HCT116 (cell line): ENCODE measurements at regions not wholly inside any gene's neighbourhood (a gene's known extent, or its start where the extent isn't known, plus 50 kb on each side); places are given as distances from the start of the nearest gene placed in this dataset.

Source experiments
- ATAC-seq: fragments of 200-7000 bp; cut with Tn5 transposase; 2 replicates; pipeline ENCODE4 v1.9.1; 2020; ENCODE audit warnings: mild to moderate bottlenecking, moderate library complexity
- BruUV-seq: library from RNA; stranded (reverse); fragments of 400-500 nt; replicated peaks from 2 replicates; lab custom pipeline; 2021; lab: Mats Ljungman, UMichigan
- CTCF ChIA-PET: fragments of 300-600 bp; sonication (Branson Sonifier 250); formaldehyde crosslinking; loops from one replicate; lab custom pipeline; 2021; ENCODE audit warnings: antibody characterized with exemption; lab: Charles Lee
- POLR2A ChIA-PET: fragments of 300-600, 350-600 bp; sonication (Branson Sonifier 250); formaldehyde crosslinking; loops from one replicate; lab custom pipeline; 2021; ENCODE audit warnings: antibody characterized with exemption; lab: Charles Lee
- RAD21 ChIA-PET, 2 experiments: fragments of 300-600 bp; sonication (Branson Sonifier 250); formaldehyde crosslinking; loops; one replicate each; lab custom pipeline; 2023; ENCODE audit warnings: low total read pairs in 2 of 2; ENCODE audit not compliant: uncharacterized antibody in 2 of 2, unreplicated experiment in 2 of 2, low non-redundant PET in 1 of 2; lab: Charles Lee
- DNase-seq: peaks from one replicate; pipeline ENCODE4 v3.0.0-alpha.2; 2010; ENCODE audit warnings: low read depth, low spot score
- H2AFZ ChIP-seq: fragments of 200-600 bp; shearing (Covaris generic), sonication (generic); 2 replicates; pipeline ENCODE4 v1.6.1; 2017; ENCODE audit warnings: low read depth, mixed run types, mixed read lengths, antibody characterized with exemption, low read length; ENCODE audit not compliant: poor library complexity, severe bottlenecking
- H3K27ac ChIP-seq: 2 replicates; pipeline ENCODE4 v1.5.1; 2012; ENCODE audit warnings: low read depth, low read length
- H3K27me3 ChIP-seq: fragments of 200-600 bp; sonication (generic); 2 replicates; pipeline ENCODE4 v1.6.1; 2016; ENCODE audit warnings: mixed run types, low read length, mixed read lengths; ENCODE audit not compliant: insufficient read depth
- H3K36me3 ChIP-seq, 2 experiments: fragments of 200-500 bp in 1 of 2; fragments of 200-600 bp in 1 of 2; sonication (Bioruptor generic) in 1 of 2; sonication (generic) in 1 of 2; 2 replicates each; pipeline versions ENCODE4 v1.5.1 to v1.6.1; 2014 to 2016; ENCODE audit warnings: low read length in 2 of 2, inconsistent platforms in 1 of 2, mixed read lengths in 1 of 2, mixed run types in 1 of 2; ENCODE audit not compliant: insufficient read depth in 2 of 2, control insufficient read depth in 1 of 2
- H3K4me1 ChIP-seq, 2 experiments: fragments of 200-600 bp in 1 of 2; sonication (generic) in 1 of 2; 2 replicates each; pipeline versions ENCODE4 v1.5.1 to v1.6.1; 2012 to 2017; ENCODE audit warnings: low read length in 2 of 2, inconsistent platforms in 1 of 2, mild to moderate bottlenecking in 1 of 2, mixed read lengths in 1 of 2, mixed run types in 1 of 2, moderate library complexity in 1 of 2; ENCODE audit not compliant: insufficient read depth in 2 of 2, control insufficient read depth in 1 of 2
- H3K4me2 ChIP-seq: fragments of 200-600 bp; sonication (generic); 2 replicates; pipeline ENCODE4 v1.6.1; 2017; ENCODE audit warnings: mixed run types, low read length, mixed read lengths
- H3K4me3 ChIP-seq, 2 experiments: fragments of 200-600 bp in 1 of 2; sonication (generic) in 1 of 2; replicated peaks in 1 of 2; 2 replicates each; pipeline ENCODE4 v1.5.1; 2011 to 2016; ENCODE audit warnings: low read length in 2 of 2, control low read depth in 1 of 2, low read depth in 1 of 2, mild to moderate bottlenecking in 1 of 2, mixed read lengths in 1 of 2, mixed run types in 1 of 2
- H3K79me2 ChIP-seq: fragments of 200-600 bp; sonication (generic); 2 replicates; pipeline ENCODE4 v1.6.1; 2017; ENCODE audit warnings: mild to moderate bottlenecking, mixed run types, low read length, moderate library complexity, mixed read lengths; ENCODE audit not compliant: insufficient read depth
- H3K9ac ChIP-seq: fragments of 200-600 bp; sonication (generic); 2 replicates; pipeline ENCODE4 v1.6.1; 2016; ENCODE audit warnings: low read length, mixed read lengths
- H3K9me2 ChIP-seq: fragments of 200-600 bp; sonication (generic), shearing (Covaris generic); 2 replicates; pipeline ENCODE4 v1.6.1; 2017; ENCODE audit warnings: mixed run types, mild to moderate bottlenecking, moderate library complexity; ENCODE audit not compliant: insufficient read depth
- H3K9me3 ChIP-seq, 2 experiments: fragments of 200-500 bp in 1 of 2; fragments of 200-600 bp in 1 of 2; sonication (Bioruptor generic) in 1 of 2; sonication (generic) in 1 of 2; 2 replicates each; pipeline ENCODE4 v1.6.1; 2014 to 2017; ENCODE audit warnings: low read length in 2 of 2, mixed read lengths in 2 of 2, inconsistent platforms in 1 of 2, low read depth in 1 of 2, mild to moderate bottlenecking in 1 of 2, mixed run types in 1 of 2, moderate library complexity in 1 of 2; ENCODE audit not compliant: control insufficient read depth in 1 of 2, insufficient read depth in 1 of 2
- H4K20me1 ChIP-seq: fragments of 200-600 bp; sonication (generic), shearing (Covaris generic); 2 replicates; pipeline ENCODE4 v1.6.1; 2017; ENCODE audit warnings: mixed run types, mild to moderate bottlenecking, moderate library complexity; ENCODE audit not compliant: insufficient read depth
- EGR1 ChIP-seq: IDR thresholded peaks from 2 replicates; pipeline ENCODE4 v1.6.1; 2012; ENCODE audit warnings: low read depth
- ELF1 ChIP-seq: IDR thresholded peaks from 2 replicates; pipeline ENCODE4 v1.6.1; 2012; ENCODE audit warnings: low read depth, borderline replicate concordance
- FOSL1 ChIP-seq: IDR thresholded peaks from 2 replicates; pipeline ENCODE4 v1.6.1; 2012; ENCODE audit warnings: low read depth
- JUND ChIP-seq: IDR thresholded peaks from 2 replicates; pipeline ENCODE4 v1.6.1; 2012
- YY1 ChIP-seq: IDR thresholded peaks from 2 replicates; pipeline ENCODE4 v1.6.1; 2011; ENCODE audit warnings: low read length, low read depth, moderate library complexity, mild to moderate bottlenecking; ENCODE audit not compliant: insufficient replicate concordance; ENCODE audit errors: extremely low read depth
- intact Hi-C: fragments of 100-400 bp; cut with micrococcal nuclease; formaldehyde crosslinking; loops from 2 replicates; pipeline ENCODE4 v1.10.0; 2022

DNA sequence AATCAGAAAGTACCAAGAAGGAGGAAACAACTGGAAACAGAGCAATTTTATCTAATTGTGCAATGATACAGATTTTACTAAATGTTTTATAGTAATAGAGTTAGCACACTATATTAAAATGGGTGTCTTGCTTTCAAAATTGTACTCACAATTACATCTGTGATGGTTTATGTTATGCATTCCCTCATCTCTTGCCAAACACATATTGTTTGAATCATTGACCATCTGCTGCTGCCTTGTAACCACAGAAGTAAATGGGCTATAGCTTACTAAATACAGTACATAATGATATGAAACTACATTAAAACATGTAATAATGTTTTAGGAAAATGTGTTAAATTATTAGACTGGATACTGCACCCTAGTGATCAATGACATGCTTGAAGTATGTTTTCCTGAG lies 158.1 kb downstream of the SLC25A46 start:
- BruUV-seq = no TSS peak
- RAD21 ChIA-PET = no interaction called here

DNA sequence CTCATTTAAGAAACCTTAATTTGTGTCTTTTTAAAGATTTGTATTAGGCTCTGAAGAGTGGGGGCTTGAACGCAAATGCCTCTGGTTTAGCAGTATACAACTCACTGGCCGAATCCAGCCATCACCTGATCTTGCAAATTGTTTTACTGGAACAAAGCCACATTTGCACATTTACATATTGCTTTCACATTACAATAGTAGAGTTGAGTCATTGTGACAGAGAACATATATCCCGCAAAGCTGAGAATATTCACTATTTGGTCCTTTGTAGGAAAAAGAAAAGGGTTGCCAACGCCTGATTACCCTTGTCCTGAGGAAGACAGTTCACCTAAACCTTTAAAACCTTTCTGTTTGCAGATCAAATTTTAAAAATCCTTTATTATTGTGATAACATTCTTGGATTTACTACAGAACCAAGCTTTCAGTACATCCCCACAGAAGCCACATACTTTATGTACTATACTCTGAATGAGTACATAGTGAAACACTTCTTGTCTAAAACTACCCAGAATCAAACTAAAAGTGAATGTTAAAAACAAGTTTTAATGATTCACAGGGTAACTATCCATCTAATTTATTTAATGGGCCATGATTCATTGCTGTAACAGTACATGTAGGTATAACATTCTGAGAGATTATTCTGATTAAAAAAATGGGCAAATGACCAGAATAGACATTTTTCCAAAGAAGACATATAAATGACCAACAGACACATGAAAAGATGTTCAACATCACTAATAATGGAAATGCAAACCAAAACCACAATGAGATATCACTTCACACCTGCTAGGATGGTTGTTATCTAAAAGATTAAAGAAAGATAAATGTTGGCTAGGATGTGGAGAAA lies 161.0 kb downstream of the SLC25A46 start:
- Histone ChIP-seq H3K9ac (no peak overlapping the region), H3K36me3 (no peaks in the 10 kb centered on the region), H3K4me3 (no peak overlapping the region), H3K9me3 (no peaks in the 10 kb centered on the region), H3K79me2 (no peaks in the 10 kb centered on the region), H4K20me1 (no peaks in the 10 kb centered on the region), H2AFZ (no peak overlapping the region), H3K4me1 (no peaks in the 10 kb centered on the region), H3K27me3 (no peaks in the 10 kb centered on the region), H3K27ac (no peak overlapping the region), H3K9me2 (no peaks in the 10 kb centered on the region), H3K4me2 (no peak overlapping the region)
- TF ChIP-seq ELF1 = no peak
- no peak for TF ChIP-seq EGR1
- TF ChIP-seq FOSL1 = no peak
- TF ChIP-seq YY1 = no peak
- no peak for TF ChIP-seq JUND
- POLR2A ChIA-PET = no interaction called here
- intact Hi-C loops = no loop called here
- CTCF ChIA-PET = no interaction called here
- RAD21 ChIA-PET = no interaction called here
- ATAC-seq = no peak
- no TSS peak for BruUV-seq
- no peak for DNase-seq

More for the DNA sequence above, 158.1 kb downstream of the SLC25A46 start:
- intact Hi-C loops = no loop called here
- no peaks in the 10 kb centered on the region for H3K27me3 ChIP-seq
- H3K4me3 ChIP-seq = no peak overlapping the region
- no peak for TF ChIP-seq JUND
- no peaks in the 10 kb centered on the region for H3K79me2 ChIP-seq
- no peak overlapping the region for H2AFZ ChIP-seq
- H3K36me3 ChIP-seq = no peaks in the 10 kb centered on the region
- no peak for DNase-seq
- H3K9ac ChIP-seq = no peak overlapping the region
- no peaks in the 10 kb centered on the region for H3K9me3 ChIP-seq
- no peaks in the 10 kb centered on the region for H4K20me1 ChIP-seq
- H3K9me2 ChIP-seq = no peaks in the 10 kb centered on the region
- POLR2A ChIA-PET = no interaction called here
- CTCF ChIA-PET = no interaction called here
- H3K27ac ChIP-seq = no peak overlapping the region
- no peaks in the 10 kb centered on the region for H3K4me1 ChIP-seq
- no peak for ATAC-seq
- H3K4me2 ChIP-seq = no peak overlapping the region
